Rectal smooth muscle tissue (tissue), 1 donor: ENCODE measurements at regions not wholly inside any gene's neighbourhood (a gene's known extent, or its start where the extent isn't known, plus 50 kb on each side); places are given as distances from the start of the nearest gene placed in this dataset.

Source experiments
- H3K27ac ChIP-seq: one replicate; pipeline ENCODE4 v1.7.0; 2013; ENCODE audit warnings: low read depth, low read length, inconsistent platforms
- H3K27me3 ChIP-seq: one replicate; pipeline ENCODE4 v1.7.0; 2013; ENCODE audit warnings: low read length; ENCODE audit not compliant: control insufficient read depth, insufficient read depth
- H3K36me3 ChIP-seq: one replicate; pipeline ENCODE4 v1.7.0; 2013; ENCODE audit warnings: low read length; ENCODE audit not compliant: control insufficient read depth, insufficient read depth
- H3K4me1 ChIP-seq: one replicate; pipeline ENCODE4 v1.7.0; 2013; ENCODE audit warnings: low read length; ENCODE audit not compliant: control insufficient read depth, insufficient read depth
- H3K4me3 ChIP-seq: one replicate; pipeline ENCODE4 v1.7.0; 2013; ENCODE audit warnings: low read length
- H3K9ac ChIP-seq: one replicate; pipeline ENCODE4 v1.7.0; 2013; ENCODE audit warnings: low read length

DNA sequence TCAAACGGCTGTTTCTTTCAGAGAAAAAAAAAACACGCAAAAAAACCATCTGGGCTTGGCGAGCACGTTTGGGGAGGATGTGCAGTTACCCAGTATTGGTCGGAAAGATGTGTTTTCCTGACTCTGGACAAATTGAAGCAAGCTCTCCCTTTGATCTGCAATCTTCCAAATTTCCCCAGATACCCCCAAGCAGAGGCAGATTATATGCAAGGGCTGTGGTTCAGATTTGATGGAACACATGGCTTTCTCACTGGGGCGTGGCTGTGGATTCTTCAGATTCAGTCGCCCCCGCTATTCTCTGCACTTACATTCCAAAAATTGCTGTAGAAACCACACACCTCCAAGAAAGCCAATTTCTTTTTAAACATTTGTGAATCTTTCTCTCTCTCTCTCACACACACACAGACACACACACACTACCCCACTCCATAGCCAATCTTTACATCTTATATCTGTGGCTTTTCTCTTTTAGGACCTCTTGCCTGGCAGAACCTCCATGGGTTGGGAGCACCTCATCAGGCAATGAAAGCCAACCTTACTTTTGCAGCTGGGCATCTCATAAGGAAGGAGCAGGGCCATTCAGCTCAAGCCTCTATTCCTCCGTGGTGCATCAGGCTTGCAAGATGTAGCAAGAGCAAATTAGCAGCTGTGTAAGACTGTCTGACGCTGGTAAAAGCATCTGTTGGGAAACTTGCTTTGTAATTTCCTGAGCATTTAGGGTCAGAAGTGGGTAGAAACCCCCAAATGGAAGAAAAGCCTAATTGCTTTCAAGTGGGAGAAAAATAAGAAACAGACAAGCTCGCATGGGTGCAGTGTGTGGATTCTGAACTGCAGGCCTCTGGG is 103.9 kb upstream of the FAM20A start:
- Histone ChIP-seq H3K27ac (no peak overlapping the region), H3K36me3 (no peaks in the 10 kb centered on the region)

DNA sequence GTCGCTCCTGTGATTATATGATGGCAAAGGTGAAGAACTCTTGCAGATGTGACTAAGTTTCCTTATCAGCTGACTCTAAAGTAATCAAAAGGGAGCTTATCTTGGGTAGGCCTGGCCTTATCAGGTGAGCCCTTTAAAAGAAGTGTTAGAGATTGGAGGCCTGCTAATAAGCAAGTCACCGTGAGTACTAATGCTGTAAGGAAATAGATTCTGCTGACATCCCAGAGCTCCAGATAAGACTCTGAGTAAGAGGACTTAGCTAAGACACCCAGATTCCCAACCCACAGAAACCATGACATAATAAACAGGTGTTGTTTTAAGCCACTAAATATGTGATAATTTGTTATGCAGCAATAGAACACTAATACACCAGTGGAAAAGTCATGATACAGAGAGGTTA is 99.9 kb upstream of the FAM20A start:
- Histone ChIP-seq H3K27me3 (no peaks in the 10 kb centered on the region), H3K36me3 (no peaks in the 10 kb centered on the region), H3K9ac (no peak overlapping the region), H3K27ac (no peak overlapping the region), H3K4me3 (no peak overlapping the region), H3K4me1 (no peaks in the 10 kb centered on the region)

More for the DNA sequence above, 103.9 kb upstream of the FAM20A start:
- H3K4me1 ChIP-seq: no peaks in the 10 kb centered on the region
- H3K4me3 ChIP-seq: no peak overlapping the region
- H3K27me3 ChIP-seq: no peaks in the 10 kb centered on the region
- no peak overlapping the region for H3K9ac ChIP-seq

DNA sequence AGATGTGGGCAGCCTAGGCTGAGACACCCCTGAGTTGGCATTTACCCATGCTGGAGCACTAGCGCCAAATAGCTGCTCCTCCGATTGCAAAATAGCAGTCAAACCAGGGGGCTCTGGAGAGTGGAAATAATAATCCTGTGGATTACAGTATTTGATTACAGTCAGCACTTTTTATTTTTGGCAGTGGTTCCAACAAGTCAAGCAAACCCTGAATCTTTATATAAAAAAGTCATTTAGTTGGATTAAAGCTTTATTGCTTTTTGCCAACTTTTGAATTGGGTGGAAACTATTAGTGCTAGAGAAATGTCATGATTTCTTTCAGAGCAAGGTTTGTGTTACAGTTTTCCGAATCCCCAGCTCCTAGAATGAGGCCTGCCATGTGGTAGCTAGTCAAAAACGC is 99.3 kb upstream of the FAM20A start:
- Histone ChIP-seq H3K27ac (no peak overlapping the region), H3K4me3 (no peak overlapping the region), H3K9ac (no peak overlapping the region), H3K27me3 (no peaks in the 10 kb centered on the region), H3K4me1 (no peaks in the 10 kb centered on the region), H3K36me3 (no peaks in the 10 kb centered on the region)

DNA sequence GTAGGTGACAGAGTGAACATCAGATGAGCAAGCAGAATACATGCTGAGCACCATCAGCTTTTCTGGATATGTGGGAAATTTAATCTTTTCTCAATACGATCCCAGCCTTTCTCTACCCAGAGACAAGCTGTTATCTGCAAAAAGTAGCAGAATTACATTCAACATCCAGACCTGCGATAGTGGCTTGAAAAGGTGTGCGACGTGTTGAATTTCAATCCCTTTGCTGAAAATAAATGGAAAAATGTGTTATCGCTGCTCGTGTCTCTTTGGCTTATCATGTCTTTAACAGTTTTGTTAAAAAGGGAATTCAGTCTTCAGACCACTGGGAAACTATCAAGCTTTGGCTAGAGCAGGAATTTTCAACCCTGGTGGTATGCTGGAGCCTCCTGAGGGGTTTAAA is 98.8 kb upstream of the FAM20A start:
- H3K9ac ChIP-seq: no peak overlapping the region
- H3K4me3 ChIP-seq: no peak overlapping the region
- H3K27ac ChIP-seq: no peak overlapping the region
- H3K4me1 ChIP-seq: no peaks in the 10 kb centered on the region
- H3K36me3 ChIP-seq: no peaks in the 10 kb centered on the region
- no peaks in the 10 kb centered on the region for H3K27me3 ChIP-seq

DNA sequence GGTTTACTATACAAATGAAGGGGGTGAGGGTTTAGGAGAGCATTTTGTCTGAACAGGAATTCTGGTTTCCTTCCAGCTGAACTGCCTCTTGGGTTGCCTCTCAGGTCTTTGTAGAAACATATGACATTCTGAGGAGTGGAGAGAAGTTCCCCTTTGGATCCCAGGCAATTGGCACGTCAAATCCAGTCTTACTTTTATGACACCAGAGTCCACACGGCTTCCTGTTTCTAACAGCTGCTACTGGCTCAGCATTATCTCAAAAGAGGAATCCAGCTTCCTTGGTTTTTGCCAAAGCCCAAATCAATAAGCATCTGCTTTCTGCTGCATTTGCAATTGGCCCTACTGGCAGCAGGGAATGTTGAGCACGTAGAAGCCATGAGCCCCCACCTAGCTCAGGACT is 97.6 kb upstream of the FAM20A start:
- Histone ChIP-seq H3K4me3 (no peak overlapping the region), H3K36me3 (no peaks in the 10 kb centered on the region), H3K27ac (peak overlapping the region; percentile 46), H3K4me1 (no peaks in the 10 kb centered on the region), H3K27me3 (peaks cover 3% of the 10 kb centered on the region), H3K9ac (no peak overlapping the region)

DNA sequence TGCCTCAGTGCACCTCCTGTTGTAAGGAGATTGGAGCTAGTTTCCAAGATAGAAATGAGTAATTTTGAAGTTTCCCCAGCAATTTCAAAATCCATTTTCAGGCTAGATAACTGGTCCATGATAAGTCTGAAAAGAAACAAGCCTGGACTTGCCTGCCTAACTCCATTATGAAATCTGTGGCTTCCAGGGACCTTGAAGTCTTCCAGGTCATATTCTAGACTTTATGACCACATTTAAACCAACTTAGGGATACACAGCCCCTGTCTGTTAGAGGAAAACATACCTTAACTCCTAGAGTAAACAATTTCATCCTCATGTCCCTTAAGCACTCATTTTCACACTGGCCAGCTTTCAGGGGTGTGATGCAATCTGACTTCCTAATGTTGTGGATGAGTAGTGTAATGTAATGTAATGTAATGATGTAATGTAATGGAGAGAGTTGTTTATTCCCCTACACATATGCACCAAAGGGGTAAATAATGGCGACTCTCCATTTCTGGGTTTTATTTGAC is 96.7 kb upstream of the FAM20A start:
- peaks cover 3% of the 10 kb centered on the region for H3K27me3 ChIP-seq
- no peak overlapping the region for H3K9ac ChIP-seq
- H3K4me3 ChIP-seq: no peak overlapping the region
- no peaks in the 10 kb centered on the region for H3K36me3 ChIP-seq
- no peaks in the 10 kb centered on the region for H3K4me1 ChIP-seq
- no peak overlapping the region for H3K27ac ChIP-seq

DNA sequence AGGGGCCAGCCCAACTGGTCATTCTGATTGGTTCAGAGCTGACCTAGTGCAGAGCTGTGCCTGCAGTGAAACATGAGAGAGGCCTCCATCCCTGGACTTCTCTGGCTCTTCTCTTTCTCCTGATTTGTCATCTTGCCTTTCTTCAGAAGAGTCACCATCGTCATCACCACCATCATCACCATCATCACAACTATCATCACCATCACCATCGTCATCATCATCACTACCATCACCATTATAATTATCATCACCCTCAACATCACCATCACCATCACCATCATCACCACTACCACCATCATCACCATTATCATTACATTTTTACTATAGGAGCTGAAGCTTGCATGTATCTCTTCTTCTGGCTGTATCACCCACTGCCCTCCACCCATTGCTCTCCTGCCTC is 94.5 kb upstream of the FAM20A start:
- H3K4me1 ChIP-seq: no peaks in the 10 kb centered on the region
- H3K36me3 ChIP-seq: no peaks in the 10 kb centered on the region
- no peak overlapping the region for H3K27ac ChIP-seq
- H3K27me3 ChIP-seq: peaks cover 3% of the 10 kb centered on the region
- no peak overlapping the region for H3K9ac ChIP-seq
- H3K4me3 ChIP-seq: no peak overlapping the region

DNA sequence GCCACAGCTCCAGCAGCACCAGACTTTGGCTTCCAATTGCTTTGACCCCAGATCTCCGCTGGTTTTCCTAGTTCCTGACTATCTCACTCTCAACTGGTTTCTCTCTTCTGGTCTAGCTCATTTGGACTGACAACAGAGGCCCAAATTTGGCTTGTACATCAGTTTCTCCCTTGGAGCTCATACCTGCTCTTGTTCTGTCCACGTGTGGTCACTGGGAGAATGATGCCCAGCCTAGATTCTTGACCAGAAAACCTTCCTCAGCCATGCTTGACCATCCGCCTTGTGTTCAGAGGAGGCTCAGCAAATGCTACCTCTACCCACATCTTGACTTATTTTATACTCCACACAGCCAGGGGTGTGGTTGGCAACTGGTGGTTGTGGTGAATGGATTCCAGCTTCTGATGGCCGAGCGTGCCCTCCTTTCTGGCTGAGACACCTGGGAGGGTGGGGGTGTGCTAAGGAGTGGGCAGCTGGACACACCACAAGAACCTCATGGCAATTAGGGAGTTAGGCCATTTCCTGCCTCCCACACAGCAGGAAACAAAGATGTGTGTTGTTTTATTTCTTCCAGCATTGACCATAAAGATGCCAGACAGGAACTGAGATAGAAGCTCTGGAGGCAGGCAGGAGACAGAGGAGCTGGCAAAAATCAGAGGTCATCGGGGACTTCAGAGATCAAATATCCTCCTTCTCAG is 93.8 kb upstream of the FAM20A start:
- Histone ChIP-seq H3K4me1 (no peaks in the 10 kb centered on the region), H3K36me3 (no peaks in the 10 kb centered on the region), H3K27me3 (peaks cover 3% of the 10 kb centered on the region), H3K9ac (no peak overlapping the region), H3K27ac (no peak overlapping the region), H3K4me3 (no peak overlapping the region)

DNA sequence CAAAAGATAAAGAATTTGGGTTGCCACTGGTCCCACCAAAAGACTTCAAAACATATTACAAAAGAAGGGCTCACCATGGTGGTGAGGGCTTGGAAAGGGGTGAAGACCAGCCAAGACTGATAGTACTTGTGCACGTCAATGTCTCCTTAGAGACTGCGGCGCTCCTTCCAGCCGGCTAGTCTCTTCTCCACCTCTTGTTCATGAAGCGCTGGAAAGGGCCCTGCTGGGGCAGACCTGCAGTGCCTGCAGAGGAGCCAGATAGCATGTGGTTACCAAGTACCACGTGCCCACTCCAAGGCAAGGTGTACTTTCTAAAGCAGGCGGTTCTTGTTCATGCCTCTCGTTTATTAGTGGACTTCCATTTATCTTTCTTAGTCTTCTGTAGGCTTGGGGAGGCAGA is 92.7 kb upstream of the FAM20A start:
- Histone ChIP-seq H3K36me3 (no peaks in the 10 kb centered on the region), H3K4me3 (no peak overlapping the region), H3K27ac (no peak overlapping the region), H3K9ac (no peak overlapping the region), H3K4me1 (no peaks in the 10 kb centered on the region), H3K27me3 (peaks cover 3% of the 10 kb centered on the region)

DNA sequence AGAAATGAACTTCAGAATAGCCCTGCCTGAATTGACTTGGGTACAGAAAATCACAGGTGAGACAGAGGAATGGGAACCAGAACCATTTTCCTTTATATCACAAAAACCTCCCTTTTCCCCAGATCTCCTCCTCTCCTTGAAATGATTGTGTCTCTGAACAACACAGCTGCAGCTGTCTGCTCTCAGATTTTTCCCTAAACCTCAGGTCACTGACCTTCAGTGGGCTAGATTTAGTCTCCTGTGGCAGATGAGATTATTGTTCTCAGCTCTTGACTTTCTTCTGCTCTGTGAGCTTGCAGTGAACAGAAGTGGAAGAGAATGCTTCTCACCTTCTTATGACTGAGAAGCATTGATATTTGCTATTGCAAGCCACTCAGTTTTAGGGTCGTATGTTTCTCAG is 92.3 kb upstream of the FAM20A start:
- Histone ChIP-seq H3K27ac (no peak overlapping the region), H3K27me3 (peaks cover 3% of the 10 kb centered on the region), H3K9ac (no peak overlapping the region), H3K4me3 (no peak overlapping the region), H3K36me3 (no peaks in the 10 kb centered on the region), H3K4me1 (no peaks in the 10 kb centered on the region)

DNA sequence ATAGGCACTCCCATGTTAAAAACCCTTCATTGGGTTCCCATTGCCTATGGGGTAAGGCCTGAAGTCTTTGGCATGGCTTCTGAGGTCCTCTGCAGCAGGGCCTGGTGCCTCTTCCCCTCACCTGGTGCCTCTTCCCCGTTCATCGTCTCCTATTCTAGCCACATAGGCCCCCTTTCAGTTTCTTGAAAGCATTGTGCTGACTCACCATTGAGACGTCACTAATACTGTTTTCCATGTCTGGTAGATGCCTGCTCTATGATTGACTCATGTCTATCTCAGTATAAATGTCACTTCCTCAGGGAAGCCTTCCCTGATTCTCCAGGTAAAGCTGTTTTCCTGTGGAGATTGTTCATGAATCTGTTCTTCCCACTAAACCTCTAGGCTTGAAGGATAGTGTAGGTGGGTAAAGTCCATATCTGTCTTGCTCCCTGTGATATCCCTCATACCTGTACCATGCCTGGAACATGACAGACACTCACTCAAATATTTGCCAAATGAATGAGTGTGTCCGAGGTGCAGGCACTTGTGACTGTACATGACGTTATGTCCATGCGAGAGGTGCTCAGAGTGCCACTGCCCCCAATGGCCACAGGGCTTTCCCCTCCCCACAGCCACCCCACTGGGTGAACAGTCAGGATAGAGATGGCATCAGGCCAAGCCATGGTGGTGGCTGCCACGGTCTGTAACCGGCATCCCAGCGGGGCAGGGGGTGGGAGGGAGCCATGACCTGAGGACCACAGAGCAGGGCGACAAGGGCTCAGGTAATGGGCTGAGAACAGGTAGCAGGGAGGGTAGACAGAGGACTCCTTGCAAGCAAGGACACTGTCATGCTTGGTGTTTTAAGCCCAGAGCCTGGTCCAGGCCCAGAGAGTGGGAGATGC is 85.2 kb upstream of the FAM20A start:
- no peaks in the 10 kb centered on the region for H3K27me3 ChIP-seq
- H3K4me1 ChIP-seq: no peaks in the 10 kb centered on the region
- no peak overlapping the region for H3K9ac ChIP-seq
- H3K4me3 ChIP-seq: no peak overlapping the region
- no peak overlapping the region for H3K27ac ChIP-seq
- no peaks in the 10 kb centered on the region for H3K36me3 ChIP-seq

DNA sequence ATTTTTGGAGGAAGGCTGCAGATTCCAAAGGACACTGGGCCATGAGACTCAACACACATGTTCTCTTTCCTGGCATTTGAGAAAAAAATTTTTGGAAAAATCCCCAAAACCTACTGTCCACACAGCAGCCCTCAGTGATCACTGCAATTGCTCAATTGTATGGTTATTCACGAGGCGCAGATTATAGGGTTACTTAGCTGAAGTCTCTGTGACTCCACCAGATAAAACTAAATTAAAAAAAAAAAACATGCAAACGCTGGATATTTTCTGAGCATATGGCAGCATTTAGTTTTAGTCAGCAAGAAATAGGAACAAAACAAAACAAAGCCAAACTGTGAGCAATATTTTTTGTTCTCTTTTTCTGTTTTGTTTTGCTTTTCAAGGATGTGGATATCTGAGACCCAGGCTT is 83.8 kb upstream of the FAM20A start:
- Histone ChIP-seq H3K4me3 (no peak overlapping the region), H3K9ac (no peak overlapping the region), H3K27ac (peak overlapping the region; percentile 37), H3K4me1 (no peaks in the 10 kb centered on the region), H3K36me3 (no peaks in the 10 kb centered on the region), H3K27me3 (no peaks in the 10 kb centered on the region)
